Ascending aorta (tissue), 2 donors: ENCODE measurements at regions not wholly inside any gene's neighbourhood (a gene's known extent, or its start where the extent isn't known, plus 50 kb on each side); places are given as distances from the start of the nearest gene placed in this dataset.

ENCODE experiments used
- DNase-seq, 2 donors: peaks; one replicate each; pipeline ENCODE4 v3.0.0-alpha.2; 2019; ENCODE audit warnings: low spot score in 2 of 2
- H3K27ac ChIP-seq, 2 donors: fragments of 200-600 bp; sonication (generic); one replicate each; pipeline ENCODE4 v1.5.1; 2016 to 2017; ENCODE audit warnings: mild to moderate bottlenecking in 1 of 2
- H3K27me3 ChIP-seq: fragments of 200-600 bp; sonication (generic); one replicate; pipeline ENCODE4 v1.5.1; 2017
- H3K36me3 ChIP-seq, 2 donors: fragments of 200-600 bp; sonication (generic); one replicate each; pipeline ENCODE4 v1.5.1; 2016
- H3K4me1 ChIP-seq, 2 donors: fragments of 200-600 bp; sonication (generic); one replicate each; pipeline ENCODE4 v1.5.1; 2016 to 2017; ENCODE audit warnings: mild to moderate bottlenecking in 1 of 2
- H3K4me3 ChIP-seq, 2 donors: fragments of 200-600 bp; sonication (generic); one replicate each; pipeline ENCODE4 v1.5.1; 2016 to 2017; ENCODE audit warnings: mild to moderate bottlenecking in 1 of 2
- H3K9me3 ChIP-seq, 2 donors: fragments of 200-600 bp; sonication (generic); one replicate each; pipeline ENCODE4 v1.5.1; 2016
- CTCF ChIP-seq, 3 experiments: fragments of 200-600 bp in 2 of 3; fragments of 450-650 bp in 1 of 3; sonication (generic) in 2 of 3; IDR thresholded peaks; one replicate each; pipeline ENCODE4 v1.5.1; 2016 to 2019; ENCODE audit warnings: antibody characterized with exemption in 3 of 3, mild to moderate bottlenecking in 1 of 3, moderate library complexity in 1 of 3
- intact Hi-C: fragments of 100-400 bp; cut with DNase I; formaldehyde crosslinking; loops from one replicate; pipeline ENCODE4 v1.15.1; 2023

DNA sequence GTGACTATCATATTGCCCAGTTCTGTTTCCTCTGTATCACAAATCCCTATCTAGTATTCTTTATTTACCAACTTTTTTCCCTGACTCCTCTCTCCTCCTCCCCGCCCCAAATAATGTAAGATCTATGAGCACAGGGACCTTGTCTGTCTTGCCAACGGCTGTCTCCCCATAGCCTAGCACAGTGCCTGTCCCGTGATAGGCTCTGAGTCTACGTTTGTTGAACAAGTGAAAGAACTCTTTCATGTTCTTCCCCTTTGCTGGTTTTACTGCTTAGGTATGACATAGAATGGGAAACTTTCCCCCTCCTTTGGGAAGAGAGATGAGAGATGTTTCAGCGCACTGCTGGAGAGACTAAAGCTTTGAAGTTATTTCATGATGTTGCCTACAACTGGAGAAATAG is 367.0 kb downstream of the PRDM2 start:
- DNase-seq, result no peak
- no peaks in the 10 kb centered on the region for H3K36me3 ChIP-seq
- H3K9me3 ChIP-seq, result no peaks in the 10 kb centered on the region
- no peak overlapping the region for H3K27ac ChIP-seq
- TF ChIP-seq CTCF (IDR thresholded peaks at IDR 0.05), result no peak
- H3K4me1 ChIP-seq, result no peaks in the 10 kb centered on the region
- intact Hi-C loops, result no loop called here
- no peaks in the 10 kb centered on the region for H3K27me3 ChIP-seq
- no peak overlapping the region for H3K4me3 ChIP-seq

DNA sequence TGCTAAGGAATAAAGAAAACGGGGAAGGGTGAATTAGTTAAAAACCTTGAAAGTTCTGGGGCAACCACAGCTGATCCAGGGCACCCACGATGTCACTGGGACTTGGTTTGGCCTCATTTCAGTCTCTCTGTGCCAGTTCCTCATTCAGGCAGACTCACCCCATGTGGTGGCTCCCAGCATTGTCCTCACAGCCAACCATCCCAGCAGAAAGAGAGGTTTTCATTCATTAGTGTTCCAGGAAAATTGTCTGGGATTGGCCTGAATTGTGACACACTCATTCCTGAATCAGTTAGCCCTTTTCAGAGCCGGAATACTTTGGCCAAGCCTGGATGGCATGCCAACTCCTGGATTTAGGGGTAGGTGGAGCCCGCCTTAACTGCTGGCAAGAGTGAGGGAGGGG is 367.7 kb downstream of the PRDM2 start:
- Histone ChIP-seq H3K4me3 (no peak overlapping the region), H3K9me3 (no peaks in the 10 kb centered on the region), H3K27me3 (no peaks in the 10 kb centered on the region), H3K27ac (no peak overlapping the region), H3K4me1 (no peaks in the 10 kb centered on the region), H3K36me3 (no peaks in the 10 kb centered on the region)
- no peak for DNase-seq
- TF ChIP-seq CTCF (IDR thresholded peaks at IDR 0.05), result no peak
- intact Hi-C loops, result no loop called here

DNA sequence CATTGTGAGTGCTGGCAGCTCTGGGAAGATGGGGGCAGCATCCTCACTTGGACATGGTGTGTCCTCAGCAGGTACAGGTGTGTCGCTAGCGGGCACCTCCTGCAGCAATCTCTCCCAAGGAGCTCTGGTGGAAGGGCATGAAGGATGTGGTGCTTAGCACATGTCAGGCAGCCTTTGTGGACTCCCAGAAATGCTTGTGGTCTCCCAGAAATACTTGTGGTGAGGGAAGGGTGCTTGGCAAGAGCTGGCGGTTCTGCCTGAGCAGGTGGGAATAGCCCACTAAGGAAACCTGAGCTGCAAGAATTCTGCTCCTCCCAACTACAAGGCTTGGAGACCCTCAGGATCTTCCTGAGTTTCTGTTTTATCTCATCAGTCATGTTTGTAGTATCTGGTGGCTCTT is 371.6 kb downstream of the PRDM2 start:
- Histone ChIP-seq H3K9me3 (no peaks in the 10 kb centered on the region), H3K36me3 (no peaks in the 10 kb centered on the region), H3K27me3 (no peaks in the 10 kb centered on the region), H3K27ac (no peak overlapping the region), H3K4me1 (no peaks in the 10 kb centered on the region), H3K4me3 (no peak overlapping the region)
- intact Hi-C loops, result no loop called here
- DNase-seq, result no peak
- TF ChIP-seq CTCF (IDR thresholded peaks at IDR 0.05), result no peak

DNA sequence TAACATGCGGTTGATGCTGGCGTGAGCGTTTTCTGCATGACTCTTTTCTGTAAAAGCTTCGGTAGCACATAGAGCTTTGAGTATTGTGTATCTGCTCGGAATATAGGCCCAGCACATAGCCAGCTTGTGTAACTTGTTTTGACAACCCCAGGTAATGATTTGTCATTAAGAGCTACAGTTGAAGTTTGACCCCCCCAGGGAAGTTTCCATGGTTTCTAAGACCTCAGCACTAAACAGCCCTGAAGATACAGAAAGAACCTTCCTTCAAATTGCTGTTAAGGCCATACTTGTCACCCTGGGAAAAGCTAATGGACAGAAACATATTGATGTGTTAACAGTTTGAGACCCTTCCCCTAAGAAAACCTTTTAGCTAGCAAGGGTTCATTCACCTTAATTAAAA is 380.7 kb downstream of the PRDM2 start:
- no peak overlapping the region for H3K27ac ChIP-seq
- TF ChIP-seq CTCF (IDR thresholded peaks at IDR 0.05), result no peak
- H3K4me3 ChIP-seq, result no peak overlapping the region
- H3K27me3 ChIP-seq, result no peaks in the 10 kb centered on the region
- H3K9me3 ChIP-seq, result no peaks in the 10 kb centered on the region
- DNase-seq, result no peak
- H3K36me3 ChIP-seq, result no peaks in the 10 kb centered on the region
- intact Hi-C loops, result no loop called here
- H3K4me1 ChIP-seq, result no peaks in the 10 kb centered on the region

DNA sequence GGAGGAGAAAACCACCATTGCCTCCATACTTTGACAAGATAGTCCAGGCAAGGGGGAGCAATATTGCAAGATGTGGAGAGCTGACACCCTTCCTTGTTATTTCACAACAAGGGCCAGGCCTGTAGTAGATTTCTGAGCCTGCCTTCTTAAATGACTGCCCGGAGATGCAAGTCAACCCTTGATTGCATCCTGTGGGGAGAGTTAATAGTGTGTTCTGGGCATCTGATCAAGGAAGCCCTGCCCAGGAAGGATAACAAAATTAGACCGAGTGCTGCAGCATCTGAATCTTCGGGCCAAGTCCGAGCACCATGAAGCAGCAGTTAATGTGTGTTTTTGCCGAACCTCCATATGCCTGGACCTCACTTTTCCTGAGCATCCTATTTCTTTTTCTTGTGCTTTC is 382.3 kb downstream of the PRDM2 start:
- Histone ChIP-seq H3K27me3 (no peaks in the 10 kb centered on the region), H3K9me3 (no peaks in the 10 kb centered on the region), H3K4me3 (no peak overlapping the region), H3K4me1 (no peaks in the 10 kb centered on the region), H3K27ac (no peak overlapping the region), H3K36me3 (no peaks in the 10 kb centered on the region)
- TF ChIP-seq CTCF (IDR thresholded peaks at IDR 0.05), result no peak
- intact Hi-C loops, result no loop called here
- DNase-seq, result no peak

- TF ChIP-seq CTCF (IDR thresholded peaks at IDR 0.05), result no peak
- no peaks in the 10 kb centered on the region for H3K4me1 ChIP-seq
- H3K27me3 ChIP-seq, result no peaks in the 10 kb centered on the region
- no peak overlapping the region for H3K27ac ChIP-seq
- intact Hi-C loops, result no loop called here
- no peak overlapping the region for H3K4me3 ChIP-seq
- no peaks in the 10 kb centered on the region for H3K36me3 ChIP-seq
- no peak for DNase-seq
- no peaks in the 10 kb centered on the region for H3K9me3 ChIP-seq
These were observed 383.3 kb downstream of the PRDM2 start for GRCh38 chr1:14083277-14083676.
